ENCODE measurements at regions not wholly inside any gene's neighbourhood (a gene's known extent, or its start where the extent isn't known, plus 50 kb on each side); places are given as distances from the start of the nearest gene placed in this dataset.

DNA sequence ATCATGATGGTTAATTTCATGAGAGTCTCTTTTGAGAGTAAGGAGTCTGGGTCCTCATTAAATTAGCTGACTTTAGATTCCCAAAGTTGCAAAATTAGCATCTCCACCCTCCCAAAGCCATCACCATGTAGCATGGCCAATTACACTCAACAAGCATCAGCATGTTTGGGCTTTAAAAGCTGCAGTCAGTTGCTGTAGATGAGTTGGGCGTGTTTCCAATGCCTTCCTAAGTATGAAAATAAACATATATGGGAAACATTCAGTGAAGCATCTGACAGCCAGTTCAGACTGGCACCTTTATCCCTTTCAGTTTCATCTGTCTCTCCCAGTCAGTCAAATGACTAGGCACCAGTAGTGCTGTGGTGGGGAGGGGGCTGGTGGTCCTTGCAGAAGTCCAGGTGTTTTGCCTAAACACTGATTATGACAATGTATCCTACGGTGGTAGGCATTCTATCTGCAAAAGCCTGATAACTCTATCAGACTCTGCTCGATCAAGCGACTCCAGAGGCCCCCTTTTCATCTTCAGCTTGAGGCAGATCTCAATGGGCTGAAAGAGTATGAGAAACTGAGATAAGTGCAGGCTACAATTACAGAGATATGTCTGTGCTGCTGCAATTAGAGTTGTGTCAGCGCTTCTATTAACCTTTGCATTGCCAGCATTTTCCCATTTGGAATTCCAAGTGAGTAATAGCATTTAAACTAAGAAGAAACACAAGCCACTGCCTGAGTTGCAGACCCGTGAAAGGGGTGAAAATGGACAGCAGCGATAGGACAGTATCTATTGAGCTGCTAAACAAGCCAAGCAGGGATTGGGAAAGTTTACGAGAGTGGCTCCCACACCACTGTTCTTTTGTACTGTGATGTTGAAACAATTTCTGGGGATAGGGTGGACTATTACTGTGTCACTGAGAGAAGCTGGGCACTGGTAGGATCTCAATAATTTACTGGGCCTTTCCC is 67.3 kb upstream of the SPOPL start:
- ChIA-PET CTCF (no interaction called here), POLR2A (no interaction called here)
- Histone ChIP-seq H3K9me3 (replicated peaks; ENCODE audit: control insufficient read depth, insufficient read depth, low read length) (no peaks in the 10 kb centered on the region), H3K36me3 (ENCODE audit: control insufficient read depth in 2 of 2, extremely low read depth in 1 of 2, insufficient read depth in 2 of 2, low read length in 2 of 2) (no peaks in the 10 kb centered on the region), H3K9me1 (replicated peaks; ENCODE audit: control insufficient read depth, extremely low read depth, insufficient read depth, low read length) (no peaks in the 10 kb centered on the region), H2AFZ (ENCODE audit: low read depth, low read length) (no peak overlapping the region), H3K27ac (ENCODE audit: insufficient read depth, low read depth, low read length) (no peak overlapping the region), H3K27me3 (ENCODE audit: control insufficient read depth in 2 of 2, insufficient read depth in 2 of 2, low read length in 2 of 2) (no peaks in the 10 kb centered on the region), H3K4me2 (ENCODE audit: insufficient read depth, low read length) (no peak overlapping the region), H3K4me1 (ENCODE audit: control insufficient read depth, extremely low read depth, insufficient read depth, low read length) (no peaks in the 10 kb centered on the region), H4K20me1 (replicated peaks; ENCODE audit: control insufficient read depth, extremely low read depth, insufficient read depth, low read length) (no peaks in the 10 kb centered on the region), H3K9ac (replicated peaks; ENCODE audit: extremely low read depth, insufficient read depth, low read length) (no peak overlapping the region), H3K4me3 (replicated peaks in 1 of 3; ENCODE audit: insufficient read depth in 1 of 3, low read depth in 1 of 3, low read length in 3 of 3) (no peak overlapping the region), H3K79me2 (ENCODE audit: control insufficient read depth, insufficient read depth, low read length) (no peaks in the 10 kb centered on the region)
- BruUV-seq (replicated peaks) = no TSS peak
- FAIRE-seq = no peak
- dilution Hi-C loops (cut with MboI; ENCODE audit: extremely low pct_ligation_motif_present, low sequenced_read_pairs) = no loop called here
- no peak for DNase-seq (ENCODE audit: low read depth, low spot score)
- intact Hi-C loops (cut with micrococcal nuclease) = no loop called here
- TF ChIP-seq, protein P1, sequence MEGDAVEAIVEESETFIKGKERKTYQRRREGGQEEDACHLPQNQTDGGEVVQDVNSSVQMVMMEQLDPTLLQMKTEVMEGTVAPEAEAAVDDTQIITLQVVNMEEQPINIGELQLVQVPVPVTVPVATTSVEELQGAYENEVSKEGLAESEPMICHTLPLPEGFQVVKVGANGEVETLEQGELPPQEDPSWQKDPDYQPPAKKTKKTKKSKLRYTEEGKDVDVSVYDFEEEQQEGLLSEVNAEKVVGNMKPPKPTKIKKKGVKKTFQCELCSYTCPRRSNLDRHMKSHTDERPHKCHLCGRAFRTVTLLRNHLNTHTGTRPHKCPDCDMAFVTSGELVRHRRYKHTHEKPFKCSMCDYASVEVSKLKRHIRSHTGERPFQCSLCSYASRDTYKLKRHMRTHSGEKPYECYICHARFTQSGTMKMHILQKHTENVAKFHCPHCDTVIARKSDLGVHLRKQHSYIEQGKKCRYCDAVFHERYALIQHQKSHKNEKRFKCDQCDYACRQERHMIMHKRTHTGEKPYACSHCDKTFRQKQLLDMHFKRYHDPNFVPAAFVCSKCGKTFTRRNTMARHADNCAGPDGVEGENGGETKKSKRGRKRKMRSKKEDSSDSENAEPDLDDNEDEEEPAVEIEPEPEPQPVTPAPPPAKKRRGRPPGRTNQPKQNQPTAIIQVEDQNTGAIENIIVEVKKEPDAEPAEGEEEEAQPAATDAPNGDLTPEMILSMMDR (IDR thresholded peaks at IDR 0.05; ENCODE audit: extremely low read depth in 1 of 2, insufficient read depth in 1 of 2, low read depth in 1 of 2, low read length in 2 of 2) = no peak
- no peak for TF ChIP-seq EZH2 (IDR thresholded peaks at IDR 0.05; ENCODE audit: borderline replicate concordance, low read depth, low read length, severe bottlenecking)
- TF ChIP-seq POLR2AphosphoS5 (IDR thresholded peaks at IDR 0.05; ENCODE audit: insufficient read depth, low read depth, low read length) = no peak
- TF ChIP-seq FOS (IDR thresholded peaks at IDR 0.05; ENCODE audit: borderline replicate concordance, insufficient read depth, low read length) = no peak
- no peak for TF ChIP-seq GATA2 (IDR thresholded peaks at IDR 0.05; ENCODE audit: insufficient read depth, insufficient read length, low read depth, low read length)
- TF ChIP-seq, protein P2, sequence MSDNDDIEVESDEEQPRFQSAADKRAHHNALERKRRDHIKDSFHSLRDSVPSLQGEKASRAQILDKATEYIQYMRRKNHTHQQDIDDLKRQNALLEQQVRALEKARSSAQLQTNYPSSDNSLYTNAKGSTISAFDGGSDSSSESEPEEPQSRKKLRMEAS (IDR thresholded peaks at IDR 0.05; ENCODE audit: insufficient read depth, insufficient read length) = no peak
- no peak for TF ChIP-seq MYC (IDR thresholded peaks at IDR 0.05; ENCODE audit: low read depth, low read length)
- TF ChIP-seq POLR2A (IDR thresholded peaks at IDR 0.05; ENCODE audit: low read depth, low read length) = no peak
- no peak for TF ChIP-seq JUN (IDR thresholded peaks at IDR 0.05; ENCODE audit: borderline replicate concordance, insufficient read depth, insufficient read length, low read depth)

All from endothelial cell of umbilical vein (primary cell).